Hepatocyte (in vitro differentiated cells): ENCODE measurements at regions not wholly inside any gene's neighbourhood (a gene's known extent, or its start where the extent isn't known, plus 50 kb on each side); places are given as distances from the start of the nearest gene placed in this dataset.

ENCODE experiments used
- DNase-seq: peaks from one replicate; pipeline ENCODE4 v3.0.0-alpha.2; 2016; ENCODE audit warnings: low spot score
- H2AFZ ChIP-seq: fragments of 200-600 bp; sonication (generic); 2 replicates; pipeline ENCODE4 v1.6.0; 2016; ENCODE audit warnings: antibody characterized with exemption, mild to moderate bottlenecking
- H3K27ac ChIP-seq: fragments of 200-600 bp; sonication (generic); 2 replicates; pipeline ENCODE4 v1.5.1; 2016; ENCODE audit warnings: mild to moderate bottlenecking
- H3K27me3 ChIP-seq: fragments of 200-600 bp; sonication (generic); 2 replicates; pipeline ENCODE4 v1.6.1; 2016
- H3K36me3 ChIP-seq: fragments of 200-600 bp; sonication (generic); replicated peaks from 2 replicates; pipeline ENCODE4 v1.5.1; 2016; ENCODE audit warnings: low read depth; ENCODE audit not compliant: insufficient read depth
- H3K4me1 ChIP-seq: fragments of 200-600 bp; sonication (generic); 2 replicates; pipeline ENCODE4 v1.5.1; 2016; ENCODE audit warnings: mild to moderate bottlenecking, moderate library complexity; ENCODE audit not compliant: insufficient read depth
- H3K4me2 ChIP-seq: fragments of 200-600 bp; sonication (generic); 2 replicates; pipeline ENCODE4 v1.6.0; 2016
- H3K4me3 ChIP-seq: fragments of 200-600 bp; sonication (generic); 2 replicates; pipeline ENCODE4 v1.5.1; 2016; ENCODE audit warnings: mild to moderate bottlenecking
- H3K79me2 ChIP-seq: fragments of 200-600 bp; sonication (generic); 2 replicates; pipeline ENCODE4 v1.6.0; 2017; ENCODE audit warnings: mild to moderate bottlenecking
- H3K9me2 ChIP-seq: fragments of 200-600 bp; sonication (generic); replicated peaks from 2 replicates; pipeline ENCODE4 v1.6.0; 2017; ENCODE audit warnings: mild to moderate bottlenecking; ENCODE audit not compliant: insufficient read depth
- H3K9me3 ChIP-seq: fragments of 200-600 bp; sonication (generic); 2 replicates; pipeline ENCODE4 v1.5.1; 2016; ENCODE audit warnings: low read depth, mild to moderate bottlenecking
- H4K20me1 ChIP-seq: fragments of 200-600 bp; sonication (generic); 2 replicates; pipeline ENCODE4 v1.6.0; 2016; ENCODE audit warnings: mild to moderate bottlenecking; ENCODE audit not compliant: insufficient read depth, poor library complexity, severe bottlenecking
- EZH2 ChIP-seq: fragments of 200-600 bp; sonication (generic); IDR thresholded peaks from 2 replicates; pipeline ENCODE4 v1.6.1; 2016; ENCODE audit warnings: antibody characterized with exemption, mild to moderate bottlenecking, borderline replicate concordance
- EZH2phosphoT487 ChIP-seq: fragments of 200-600 bp; sonication (generic); IDR thresholded peaks from one replicate; pipeline ENCODE4 v1.6.1; 2018; ENCODE audit warnings: antibody characterized with exemption, mild to moderate bottlenecking, low read depth, moderate library complexity; ENCODE audit not compliant: unreplicated experiment, severe bottlenecking
- WGBS: methylation state at CpG from one replicate; pipeline ENCODE4 v1.1.6; 2016; ENCODE audit warnings: low lambda C conversion rate; ENCODE audit errors: missing lambda C conversion rate; 5-methylcytosine and 5-hydroxymethylcytosine counted together
- TF ChIP-seq, protein P1 (sequence below): fragments of 200-600 bp; sonication (generic); IDR thresholded peaks from 2 replicates; pipeline ENCODE4 v1.5.1; 2016; ENCODE audit warnings: antibody characterized with exemption, mild to moderate bottlenecking; ENCODE audit not compliant: poor library complexity

DNA sequence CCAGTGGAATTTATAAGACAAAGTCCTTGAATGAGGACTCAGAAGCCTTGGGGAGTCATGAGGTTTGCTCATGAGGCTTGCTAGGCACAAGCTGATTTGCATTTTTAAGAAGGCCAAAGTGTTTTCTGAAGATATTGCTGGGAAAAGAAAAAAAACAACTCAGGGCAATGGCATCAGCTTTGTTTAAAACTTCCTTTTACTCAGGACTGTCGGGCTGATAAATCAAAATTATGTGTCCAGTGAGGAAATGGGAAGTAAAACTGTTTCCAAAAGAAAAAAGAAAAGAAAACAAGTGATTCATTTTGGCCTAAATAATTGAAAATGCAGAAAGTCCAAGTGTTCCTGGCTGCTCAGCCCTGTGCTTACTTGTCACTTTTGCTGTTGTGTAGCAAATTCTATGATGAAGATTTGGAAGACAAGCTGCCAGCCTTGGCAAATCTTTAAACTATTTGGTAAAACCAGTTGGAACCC, 282.4 kb downstream of the HLX start:
- WGBS, result 91% methylated on average over 1 of the region's 1 CpG
- H3K4me1 ChIP-seq, result no peaks in the 10 kb centered on the region
- no peaks in the 10 kb centered on the region for H3K36me3 ChIP-seq
- H2AFZ ChIP-seq, result no peak overlapping the region
- no peak for DNase-seq
- no peak overlapping the region for H3K4me2 ChIP-seq
- no peaks in the 10 kb centered on the region for H3K79me2 ChIP-seq
- no peaks in the 10 kb centered on the region for H3K9me3 ChIP-seq
- H4K20me1 ChIP-seq, result no peaks in the 10 kb centered on the region
- H3K9me2 ChIP-seq, result no peaks in the 10 kb centered on the region
- no peak overlapping the region for H3K27ac ChIP-seq
- no peak for TF ChIP-seq EZH2
- TF ChIP-seq, protein P1, sequence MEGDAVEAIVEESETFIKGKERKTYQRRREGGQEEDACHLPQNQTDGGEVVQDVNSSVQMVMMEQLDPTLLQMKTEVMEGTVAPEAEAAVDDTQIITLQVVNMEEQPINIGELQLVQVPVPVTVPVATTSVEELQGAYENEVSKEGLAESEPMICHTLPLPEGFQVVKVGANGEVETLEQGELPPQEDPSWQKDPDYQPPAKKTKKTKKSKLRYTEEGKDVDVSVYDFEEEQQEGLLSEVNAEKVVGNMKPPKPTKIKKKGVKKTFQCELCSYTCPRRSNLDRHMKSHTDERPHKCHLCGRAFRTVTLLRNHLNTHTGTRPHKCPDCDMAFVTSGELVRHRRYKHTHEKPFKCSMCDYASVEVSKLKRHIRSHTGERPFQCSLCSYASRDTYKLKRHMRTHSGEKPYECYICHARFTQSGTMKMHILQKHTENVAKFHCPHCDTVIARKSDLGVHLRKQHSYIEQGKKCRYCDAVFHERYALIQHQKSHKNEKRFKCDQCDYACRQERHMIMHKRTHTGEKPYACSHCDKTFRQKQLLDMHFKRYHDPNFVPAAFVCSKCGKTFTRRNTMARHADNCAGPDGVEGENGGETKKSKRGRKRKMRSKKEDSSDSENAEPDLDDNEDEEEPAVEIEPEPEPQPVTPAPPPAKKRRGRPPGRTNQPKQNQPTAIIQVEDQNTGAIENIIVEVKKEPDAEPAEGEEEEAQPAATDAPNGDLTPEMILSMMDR, result no peak
- TF ChIP-seq EZH2phosphoT487, result no peak
- H3K27me3 ChIP-seq, result no peaks in the 10 kb centered on the region
- H3K4me3 ChIP-seq, result no peak overlapping the region

DNA sequence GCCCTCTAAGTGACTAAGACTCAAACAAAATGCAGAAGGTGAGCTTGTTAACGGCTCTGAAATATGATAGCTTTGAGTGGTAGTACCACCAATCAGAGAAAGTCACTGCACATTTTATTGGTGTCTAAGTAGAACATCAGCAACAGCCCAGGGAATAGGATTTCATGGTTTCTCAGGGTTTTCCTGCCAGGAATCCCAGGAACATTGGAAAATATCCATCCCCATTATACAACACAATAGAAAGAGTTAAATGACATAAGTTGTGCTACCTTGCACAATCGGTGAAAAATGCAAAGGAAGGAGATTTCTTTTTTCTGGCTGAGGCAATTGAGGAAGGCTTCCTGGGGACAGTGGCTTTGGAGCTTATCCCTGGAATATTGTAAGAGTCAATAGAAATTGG, 283.1 kb downstream of the HLX start:
- Histone ChIP-seq H3K4me3 (no peak overlapping the region), H3K27me3 (no peaks in the 10 kb centered on the region), H3K4me1 (no peaks in the 10 kb centered on the region), H3K79me2 (no peaks in the 10 kb centered on the region), H3K27ac (no peak overlapping the region), H3K36me3 (no peaks in the 10 kb centered on the region), H2AFZ (no peak overlapping the region), H3K9me2 (no peaks in the 10 kb centered on the region), H3K9me3 (no peaks in the 10 kb centered on the region), H4K20me1 (no peaks in the 10 kb centered on the region), H3K4me2 (no peak overlapping the region)
- 56% methylated on average over 2 of the region's 2 CpGs for WGBS
- TF ChIP-seq, protein P1, result no peak
- no peak for TF ChIP-seq EZH2
- TF ChIP-seq EZH2phosphoT487, result no peak
- no peak for DNase-seq

DNA sequence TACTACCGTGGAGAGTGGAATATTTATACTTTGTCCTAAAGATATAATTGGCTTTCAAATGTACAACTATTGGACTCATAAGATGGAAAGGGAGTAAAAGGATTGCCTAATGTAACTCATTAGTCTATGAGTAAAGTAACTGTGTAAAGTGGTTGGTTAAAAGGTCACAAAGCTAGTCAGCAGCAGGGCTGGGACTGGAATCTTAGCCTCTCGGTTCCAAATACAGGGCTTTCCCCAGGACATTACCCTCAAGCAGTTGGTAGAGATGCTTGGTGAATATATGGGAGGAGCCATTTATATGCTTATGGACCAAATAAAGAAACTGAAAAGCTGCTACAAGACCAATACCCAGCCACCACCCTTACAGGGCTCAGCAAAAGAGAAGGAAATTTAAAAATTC, 283.7 kb downstream of the HLX start:
- Histone ChIP-seq H3K4me2 (no peak overlapping the region), H4K20me1 (no peaks in the 10 kb centered on the region), H3K9me2 (no peaks in the 10 kb centered on the region), H3K9me3 (no peaks in the 10 kb centered on the region), H3K27me3 (no peaks in the 10 kb centered on the region), H3K79me2 (no peaks in the 10 kb centered on the region), H3K27ac (no peak overlapping the region), H2AFZ (no peak overlapping the region), H3K4me1 (no peaks in the 10 kb centered on the region), H3K36me3 (no peaks in the 10 kb centered on the region), H3K4me3 (no peak overlapping the region)
- TF ChIP-seq EZH2phosphoT487, result no peak
- TF ChIP-seq EZH2, result no peak
- no peak for DNase-seq
- WGBS, result 93% methylated on average over 2 of the region's 2 CpGs

DNA sequence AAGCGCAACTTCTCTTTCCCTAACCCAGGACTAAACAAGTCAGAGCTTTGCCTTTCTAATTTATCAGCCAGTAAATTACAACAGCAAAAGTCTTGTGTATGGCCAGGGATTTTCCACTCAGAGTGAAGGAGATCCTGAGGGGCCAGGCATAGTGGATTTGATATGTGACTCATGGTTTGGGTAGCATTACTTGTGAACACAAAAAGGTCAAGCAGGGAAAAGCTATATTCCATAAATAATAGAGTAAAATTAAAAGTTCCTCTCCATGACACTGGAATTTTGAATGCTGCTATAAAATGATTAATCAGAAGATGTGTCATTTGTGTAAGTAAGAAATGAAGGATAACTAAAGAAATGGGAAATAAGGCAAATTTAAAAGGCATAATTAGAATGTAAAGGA, 284.8 kb downstream of the HLX start:
- Histone ChIP-seq H4K20me1 (no peaks in the 10 kb centered on the region), H3K36me3 (no peaks in the 10 kb centered on the region), H3K27ac (no peak overlapping the region), H3K4me1 (no peaks in the 10 kb centered on the region), H3K4me3 (no peak overlapping the region), H3K79me2 (no peaks in the 10 kb centered on the region), H3K27me3 (no peaks in the 10 kb centered on the region), H2AFZ (no peak overlapping the region), H3K9me2 (no peaks in the 10 kb centered on the region), H3K4me2 (no peak overlapping the region), H3K9me3 (no peaks in the 10 kb centered on the region)
- DNase-seq, result no peak
- TF ChIP-seq EZH2, result no peak
- TF ChIP-seq, protein P1, result no peak
- TF ChIP-seq EZH2phosphoT487, result no peak
- 58% methylated on average over 1 of the region's 1 CpG for WGBS
